Thyroid gland (tissue), 4 donors: ENCODE measurements at regions not wholly inside any gene's neighbourhood (a gene's known extent, or its start where the extent isn't known, plus 50 kb on each side); places are given as distances from the start of the nearest gene placed in this dataset.
"Not testable (repeated sequence)": the region's sequence is repeated elsewhere in the genome, so short reads cannot be mapped to it uniquely, and the experiment has no call there.

Experiments used
- DNase-seq, 2 donors: peaks; one replicate each; pipeline ENCODE4 v3.0.0-alpha.2; 2019
- H3K27ac ChIP-seq, 3 donors: fragments of 200-600 bp; sonication (generic); 1 replicate in 2 of 3; 2 replicates in 1 of 3; pipeline ENCODE4 v1.5.1; 2016 to 2019; ENCODE audit warnings: mild to moderate bottlenecking in 1 of 3, moderate library complexity in 1 of 3
- H3K27me3 ChIP-seq: fragments of 200-600 bp; sonication (generic); one replicate; pipeline ENCODE4 v1.5.1; 2019
- H3K36me3 ChIP-seq, 2 donors: fragments of 200-600 bp; sonication (generic); one replicate each; pipeline ENCODE4 v1.5.1; 2016 to 2019
- H3K4me1 ChIP-seq, 2 donors: fragments of 200-600 bp; sonication (generic); one replicate each; pipeline ENCODE4 v1.5.1; 2017 to 2019
- H3K4me3 ChIP-seq, 3 donors: fragments of 200-600 bp; sonication (generic); replicated peaks in 1 of 3; 1 replicate in 2 of 3; 2 replicates in 1 of 3; pipeline ENCODE4 v1.5.1; 2016; ENCODE audit warnings: mild to moderate bottlenecking in 1 of 3
- H3K9me3 ChIP-seq: fragments of 200-600 bp; sonication (generic); one replicate; pipeline ENCODE4 v1.5.1; 2017
- CTCF ChIP-seq, 6 experiments: fragments of 200-600 bp in 3 of 6; fragments of 450-650 bp in 3 of 6; sonication (generic) in 3 of 6; IDR thresholded peaks; one replicate each; pipeline ENCODE4 v1.5.1; 2016 to 2019; ENCODE audit warnings: antibody characterized with exemption in 6 of 6, mild to moderate bottlenecking in 2 of 6, inconsistent platforms in 1 of 6, moderate library complexity in 1 of 6
- WGBS, 2 donors: methylation state at CpG; one replicate each; pipeline ENCODE4 v1.1.5; 2017; 5-methylcytosine and 5-hydroxymethylcytosine counted together
- intact Hi-C: fragments of 100-400 bp; cut with DNase I; formaldehyde crosslinking; loops from one replicate; pipeline ENCODE4 v1.15.1; 2023

GRCh38 chr2:89154247-89154682 lies 462.8 kb downstream of the RPIA start:
- H3K4me1 ChIP-seq, intact Hi-C loops: not testable (repeated sequence)
- 80% methylated on average over 1 of the region's 2 CpGs; no CpG with 5 or more reads in 1 of the 2 donors for WGBS, 2 donors

GRCh38 chr2:89160306-89160705 lies 468.8 kb downstream of the RPIA start:
- intact Hi-C loops, DNase-seq, H3K36me3 ChIP-seq, H3K4me1 ChIP-seq, H3K27ac ChIP-seq, H3K4me3 ChIP-seq, H3K9me3 ChIP-seq, H3K27me3 ChIP-seq: not testable (repeated sequence)
- 17% methylated on average over 2 of the region's 9 CpGs; no CpG with 5 or more reads in 1 of the 2 donors for WGBS, 2 donors
- TF ChIP-seq CTCF (IDR thresholded peaks at IDR 0.05), result peak in 1 of 6 experiments; percentile 25

More at GRCh38 chr2:89154247-89154682, 462.8 kb downstream of the RPIA start:
- H3K9me3 ChIP-seq, H3K27ac ChIP-seq, DNase-seq, H3K4me3 ChIP-seq, H3K27me3 ChIP-seq, H3K36me3 ChIP-seq: not testable (repeated sequence)
- TF ChIP-seq CTCF (IDR thresholded peaks at IDR 0.05), result peak in 1 of 6 experiments; percentile 32

GRCh38 chr2:89161626-89162025 lies 470.2 kb downstream of the RPIA start:
- H3K4me1 ChIP-seq, H3K27ac ChIP-seq, H3K36me3 ChIP-seq, H3K9me3 ChIP-seq, H3K4me3 ChIP-seq, intact Hi-C loops, DNase-seq, H3K27me3 ChIP-seq: not testable (repeated sequence)
- 13 to 19% methylated on average over 2 of the region's 2 CpGs for WGBS, 2 donors

- H3K27me3 ChIP-seq, H3K27ac ChIP-seq, intact Hi-C loops, H3K9me3 ChIP-seq, H3K4me3 ChIP-seq, DNase-seq, H3K4me1 ChIP-seq, H3K36me3 ChIP-seq: not testable (repeated sequence)
- WGBS, 2 donors, result 57 to 94% methylated on average over 1 to 2 of the region's 4 CpGs
Observed at GRCh38 chr2:89170506-89171173, 479.2 kb downstream of the RPIA start.

- intact Hi-C loops, H3K36me3 ChIP-seq, H3K4me3 ChIP-seq, H3K27ac ChIP-seq, DNase-seq, H3K4me1 ChIP-seq, H3K27me3 ChIP-seq, H3K9me3 ChIP-seq: not testable (repeated sequence)
- WGBS, 2 donors, result 41 to 50% methylated on average over 1 of the region's 1 CpG
Observed at GRCh38 chr2:89171174-89171519, 479.7 kb downstream of the RPIA start.

- H3K36me3 ChIP-seq, intact Hi-C loops, DNase-seq, H3K27me3 ChIP-seq, H3K4me1 ChIP-seq, H3K27ac ChIP-seq, H3K9me3 ChIP-seq, H3K4me3 ChIP-seq: not testable (repeated sequence)
Observed at GRCh38 chr2:89177004-89177403, 485.5 kb downstream of the RPIA start.

- 82 to 92% methylated on average over 4 of the region's 4 CpGs for WGBS, 2 donors
- H3K27ac ChIP-seq, H3K36me3 ChIP-seq, DNase-seq, H3K9me3 ChIP-seq, H3K4me1 ChIP-seq, H3K27me3 ChIP-seq, intact Hi-C loops, H3K4me3 ChIP-seq: not testable (repeated sequence)
Observed at GRCh38 chr2:89182221-89182620, 490.7 kb downstream of the RPIA start.

GRCh38 chr2:89184746-89185145 lies 493.3 kb downstream of the RPIA start:
- H3K4me1 ChIP-seq, DNase-seq, H3K27me3 ChIP-seq, intact Hi-C loops, H3K4me3 ChIP-seq, H3K9me3 ChIP-seq, H3K36me3 ChIP-seq, H3K27ac ChIP-seq: not testable (repeated sequence)
- WGBS, 2 donors, result 17% methylated on average over 1 of the region's 1 CpG

- intact Hi-C loops, H3K27me3 ChIP-seq, H3K4me3 ChIP-seq, DNase-seq, H3K4me1 ChIP-seq, H3K27ac ChIP-seq, H3K9me3 ChIP-seq, H3K36me3 ChIP-seq: not testable (repeated sequence)
- 67% methylated on average over 4 of the region's 4 CpGs for WGBS, 2 donors
Observed at GRCh38 chr2:89195636-89196251, 504.3 kb downstream of the RPIA start.

- H3K4me1 ChIP-seq, DNase-seq, H3K36me3 ChIP-seq, H3K4me3 ChIP-seq, H3K27ac ChIP-seq, H3K9me3 ChIP-seq, intact Hi-C loops, H3K27me3 ChIP-seq: not testable (repeated sequence)
- WGBS, 2 donors, result no CpG with 5 or more reads among the region's 3 CpGs
Observed at GRCh38 chr2:89196719-89197118, 505.2 kb downstream of the RPIA start.

GRCh38 chr2:89198026-89198425 lies 506.6 kb downstream of the RPIA start:
- H3K4me1 ChIP-seq, intact Hi-C loops, H3K27me3 ChIP-seq, H3K4me3 ChIP-seq, H3K27ac ChIP-seq, H3K36me3 ChIP-seq, H3K9me3 ChIP-seq, DNase-seq: not testable (repeated sequence)
- 84 to 87% methylated on average over 7 of the region's 7 CpGs for WGBS, 2 donors
